K562 (cell line): ENCODE measurements at regions not wholly inside any gene's neighbourhood (a gene's known extent, or its start where the extent isn't known, plus 50 kb on each side); places are given as distances from the start of the nearest gene placed in this dataset.

Experiments
- ATAC-seq: fragments of 200-7000 bp; cut with Tn5 transposase; 3 replicates; pipeline ENCODE4 v1.9.1; 2020; ENCODE audit warnings: moderate library complexity
- BruUV-seq: library from RNA; stranded (reverse); fragments of 400-500 nt; replicated peaks from 2 replicates; lab custom pipeline; 2021; lab: Mats Ljungman, UMichigan
- CTCF ChIA-PET: fragments of 300-600 bp; formaldehyde crosslinking; extraction: SDS; loops from one replicate; lab custom pipeline; 2021; ENCODE audit warnings: low intra/inter-chr PET ratio; lab: Yijun Ruan, JAX
- POLR2A ChIA-PET: fragments of 300-600, 350-650 bp; sonication (Branson Sonifier 250); formaldehyde crosslinking; extraction: SDS; loops from one replicate; lab custom pipeline; 2021; ENCODE audit warnings: antibody characterized with exemption, inconsistent platforms; lab: Yijun Ruan, JAX
- DNase-seq, 4 experiments: peaks; one replicate each; pipeline versions ENCODE4 v3.0.0 to v3.0.0-alpha.2; 2011 to 2018; ENCODE audit warnings: low spot score in 3 of 4, mixed read lengths in 3 of 4; ENCODE audit errors: extremely low read depth in 1 of 4
- FAIRE-seq: peaks from 2 replicates; lab custom pipeline; 2011; peaks lifted over from hg19 to GRCh38; lab: Jason Lieb, UNC
- H2AFZ ChIP-seq: 2 replicates; pipeline ENCODE4 v1.6.0; 2011; ENCODE audit warnings: low read depth, low read length, control low read depth, inconsistent platforms
- H3K27ac ChIP-seq: fragments of 200-600 bp; 3 replicates; pipeline ENCODE4 v1.8.0; 2011; ENCODE audit warnings: low read depth, mild to moderate bottlenecking, control low read depth, inconsistent platforms, low read length, moderate library complexity, mixed read lengths; ENCODE audit errors: extremely low read depth
- H3K27me3 ChIP-seq, 2 experiments: fragments of 300-600 bp in 1 of 2; 2 replicates in 1 of 2; 3 replicates in 1 of 2; pipeline versions ENCODE4 v1.6.0 to v1.8.0; 2011; ENCODE audit warnings: inconsistent platforms in 2 of 2, low read length in 2 of 2, mild to moderate bottlenecking in 1 of 2, mixed read lengths in 1 of 2, moderate library complexity in 1 of 2; ENCODE audit not compliant: control insufficient read depth in 2 of 2, insufficient read depth in 2 of 2
- H3K36me3 ChIP-seq: fragments of 300-600 bp; 3 replicates; pipeline ENCODE4 v1.8.0; 2011; ENCODE audit warnings: mild to moderate bottlenecking, low read length, inconsistent platforms; ENCODE audit not compliant: control insufficient read depth, insufficient read depth
- H3K4me1 ChIP-seq, 2 experiments: fragments of 200-600 bp in 1 of 2; replicated peaks in 1 of 2; 2 replicates in 1 of 2; 3 replicates in 1 of 2; pipeline versions ENCODE4 v1.5.1 to v1.8.0; 2011; ENCODE audit warnings: inconsistent platforms in 2 of 2, low read length in 2 of 2, mild to moderate bottlenecking in 1 of 2, mixed read lengths in 1 of 2, moderate library complexity in 1 of 2; ENCODE audit not compliant: control insufficient read depth in 2 of 2, insufficient read depth in 2 of 2
- H3K4me2 ChIP-seq: 2 replicates; pipeline ENCODE4 v1.6.1; 2011; ENCODE audit warnings: low read length, control low read depth, inconsistent platforms, mixed read lengths; ENCODE audit not compliant: insufficient read depth
- H3K4me3 ChIP-seq: fragments of 200-600 bp; sonication (generic), shearing (Covaris generic); 2 replicates; pipeline ENCODE4 v1.5.1; 2016; ENCODE audit warnings: control low read depth, inconsistent platforms
- H3K79me2 ChIP-seq: fragments of 200-600 bp; 3 replicates; pipeline ENCODE4 v1.8.0; 2011; ENCODE audit warnings: low read length, inconsistent platforms; ENCODE audit not compliant: control insufficient read depth, insufficient read depth
- H3K9ac ChIP-seq, 2 experiments: 2 replicates each; pipeline versions ENCODE4 v1.6.0 to v1.6.1; 2011; ENCODE audit warnings: low read depth in 2 of 2, low read length in 2 of 2, control low read depth in 1 of 2, inconsistent platforms in 1 of 2, mild to moderate bottlenecking in 1 of 2, mixed read lengths in 1 of 2; ENCODE audit not compliant: insufficient read depth in 1 of 2
- H3K9me1 ChIP-seq: one replicate; pipeline ENCODE4 v1.6.0; 2011; ENCODE audit warnings: inconsistent platforms, mild to moderate bottlenecking, low read length, moderate library complexity; ENCODE audit not compliant: control insufficient read depth, insufficient read depth
- H3K9me3 ChIP-seq: replicated peaks from 2 replicates; pipeline ENCODE4 v1.5.1; 2011; ENCODE audit warnings: low read depth, low read length, inconsistent platforms; ENCODE audit not compliant: control insufficient read depth, insufficient read depth
- H4K20me1 ChIP-seq: replicated peaks from 2 replicates; pipeline ENCODE4 v1.6.1; 2011; ENCODE audit warnings: low read length, inconsistent platforms, mixed read lengths; ENCODE audit not compliant: control insufficient read depth, insufficient read depth
- ATF2 ChIP-seq: sonication (generic); formaldehyde crosslinking; IDR thresholded peaks from 2 replicates; pipeline ENCODE4 v1.8.1; 2022; ENCODE audit warnings: missing genetic modification reagents
- BACH1 ChIP-seq: fragments of 200-800 bp; sonication (Bioruptor generic); IDR thresholded peaks from 2 replicates; pipeline ENCODE4 v1.6.1; 2016; ENCODE audit warnings: missing genetic modification characterization, missing compliant biosample characterization
- ILK ChIP-seq: fragments of 450-650 bp; IDR thresholded peaks from 2 replicates; pipeline ENCODE4 v1.6.1; 2016; ENCODE audit warnings: missing genetic modification characterization, low read depth, mild to moderate bottlenecking, missing compliant biosample characterization, moderate library complexity, borderline replicate concordance
- KAT2B ChIP-seq: IDR thresholded peaks from one replicate; pipeline ENCODE4 v1.6.1; 2012; ENCODE audit warnings: low read depth, mild to moderate bottlenecking, control low read depth, inconsistent platforms, low read length, moderate library complexity
- MYNN ChIP-seq, 2 experiments: sonication (generic); formaldehyde crosslinking in 1 of 2; IDR thresholded peaks; 2 replicates each; pipeline versions ENCODE4 v1.5.0 to v1.6.1; 2016 to 2020; ENCODE audit warnings: antibody characterized with exemption in 1 of 2, missing genetic modification reagents in 1 of 2
- NFYB ChIP-seq: IDR thresholded peaks from 2 replicates; pipeline ENCODE4 v1.6.1; 2011; ENCODE audit warnings: mild to moderate bottlenecking, moderate library complexity; ENCODE audit not compliant: insufficient read length; ENCODE audit errors: extremely low read depth
- NR2C2 ChIP-seq, 2 experiments: fragments of 200-800 bp in 1 of 2; sonication (Bioruptor generic) in 1 of 2; sonication (generic) in 1 of 2; formaldehyde crosslinking in 1 of 2; IDR thresholded peaks; 2 replicates each; pipeline versions ENCODE4 v1.6.1 to v1.8.0; 2016 to 2022; ENCODE audit warnings: mild to moderate bottlenecking in 1 of 2, missing compliant biosample characterization in 1 of 2, missing genetic modification characterization in 1 of 2, missing genetic modification reagents in 1 of 2
- RERE ChIP-seq: sonication (generic); formaldehyde crosslinking; IDR thresholded peaks from 2 replicates; pipeline ENCODE4 v1.8.0; 2023; ENCODE audit warnings: missing genetic modification reagents, mild to moderate bottlenecking, borderline replicate concordance
- RFX7 ChIP-seq: fragments of 250-450 bp; sonication (Bioruptor Pico); IDR thresholded peaks from 2 replicates; pipeline ENCODE4 v1.5.1; 2021; ENCODE audit warnings: mild to moderate bottlenecking
- STAG1 ChIP-seq: sonication (generic); formaldehyde crosslinking; IDR thresholded peaks from 2 replicates; pipeline ENCODE4 v1.5.0; 2020; ENCODE audit warnings: missing genetic modification reagents, borderline replicate concordance
- TAF9B ChIP-seq: fragments of 450-650 bp; IDR thresholded peaks from 2 replicates; pipeline ENCODE4 v1.6.1; 2018; ENCODE audit warnings: mild to moderate bottlenecking; ENCODE audit not compliant: partially characterized antibody
- ZNF124 ChIP-seq: sonication (generic); formaldehyde crosslinking; IDR thresholded peaks from 2 replicates; pipeline ENCODE4 v1.8.1; 2022; ENCODE audit warnings: missing genetic modification reagents
- WGBS: fragments of 100-300 bp; shearing (Covaris generic); methylation state at CpG from one replicate; pipeline ENCODE4 v1.1.6; 2016; ENCODE audit warnings: low coverage, mixed read lengths; ENCODE audit not compliant: insufficient coverage; ENCODE audit errors: missing lambda C conversion rate; 5-methylcytosine and 5-hydroxymethylcytosine counted together
- in situ Hi-C: fragments of 300-500 bp; cut with MboI; formaldehyde crosslinking; loops from 4 replicates; pipeline ENCODE4 v1.15.0; 2018; ENCODE audit warnings: inconsistent platforms, mixed read lengths
- intact Hi-C: fragments of 100-400 bp; cut with micrococcal nuclease; formaldehyde crosslinking; loops from 2 replicates; pipeline ENCODE4 v1.14.2; 2022
- TF ChIP-seq, protein P1 (sequence below): fragments of 450-650 bp; formaldehyde crosslinking; IDR thresholded peaks from 2 replicates; pipeline ENCODE4 v1.4.0; 2022; ENCODE audit warnings: mild to moderate bottlenecking, moderate library complexity

GRCh38 chr22:22743128-22743760 is 98.8 kb downstream of the GGTLC2 start:
- Histone ChIP-seq H4K20me1 (peaks cover 19% of the 10 kb centered on the region), H3K9me1 (no peaks in the 10 kb centered on the region), H3K4me3 (no peak overlapping the region), H3K36me3 (no peaks in the 10 kb centered on the region), H3K4me2 (no peak overlapping the region), H3K4me1 (no peaks in the 10 kb centered on the region), H3K9me3 (no peaks in the 10 kb centered on the region), H3K27me3 (peaks cover 8 to 26% of the 10 kb centered on the region in 2 experiments; a peak in 3 of 5 replicates), H3K79me2 (no peaks in the 10 kb centered on the region), H3K27ac (no peak overlapping the region), H3K9ac (no peak overlapping the region), H2AFZ (no peak overlapping the region)
- FAIRE-seq (no peak), ATAC-seq (no peak), DNase-seq (no peak)
- under 1% methylated on average over 3 of the region's 3 CpGs for WGBS
- ChIA-PET CTCF (interaction anchor here (0.9 to 1.8 kb wide), 2 partner anchors 10 to 23 kb away, joined by 4 read pairs; no protein-coding TSS in a partner anchor), POLR2A (interaction anchor here (0.6 to 5.3 kb wide), 15 partner anchors 9 to 281 kb away, joined by 3 to 41 read pairs (median 4); no protein-coding TSS in a partner anchor)
- in situ Hi-C loops = no loop called here
- BruUV-seq = no TSS peak
- intact Hi-C loops = no loop called here
- TF ChIP-seq ATF2 (peak; percentile 74; the same call in 1 of the 2 replicates), STAG1 (CRISPR knock-in tag) (peak; percentile 45; the same call in 1 of the 2 replicates), TAF9B (no peak), ZNF124 (no peak), KAT2B (no peak), NR2C2 (CRISPR knock-in tag; IDR thresholded peaks at IDR 0.05) (peak; percentile 75; the same call in 1 of the 2 replicates), NR2C2 (tag; IDR thresholded peaks at IDR 0.05) (no peak), MYNN (IDR thresholded peaks at IDR 0.05) (no peak), MYNN (CRISPR knock-in tag; IDR thresholded peaks at IDR 0.05) (0 out of 2 replicates have a peak, but pooled peaks have one; percentile 3), NFYB (no peak), ILK (tag) (no peak), BACH1 (tag) (no peak), RFX7 (no peak), RERE (CRISPR knock-in tag) (no peak)
- TF ChIP-seq, protein P1, sequence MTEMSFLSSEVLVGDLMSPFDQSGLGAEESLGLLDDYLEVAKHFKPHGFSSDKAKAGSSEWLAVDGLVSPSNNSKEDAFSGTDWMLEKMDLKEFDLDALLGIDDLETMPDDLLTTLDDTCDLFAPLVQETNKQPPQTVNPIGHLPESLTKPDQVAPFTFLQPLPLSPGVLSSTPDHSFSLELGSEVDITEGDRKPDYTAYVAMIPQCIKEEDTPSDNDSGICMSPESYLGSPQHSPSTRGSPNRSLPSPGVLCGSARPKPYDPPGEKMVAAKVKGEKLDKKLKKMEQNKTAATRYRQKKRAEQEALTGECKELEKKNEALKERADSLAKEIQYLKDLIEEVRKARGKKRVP (CRISPR knock-in tag) = no peak
